GM21723 (cell line): ENCODE measurements at regions not wholly inside any gene's neighbourhood (a gene's known extent, or its start where the extent isn't known, plus 50 kb on each side); places are given as distances from the start of the nearest gene placed in this dataset.
"Not testable (repeated sequence)": the region's sequence is repeated elsewhere in the genome, so short reads cannot be mapped to it uniquely, and the experiment has no call there.

ENCODE experiments used
- ATAC-seq: cut with Tn5 transposase; IDR thresholded peaks from one replicate; pipeline ENCODE4 v1.9.1; 2021; ENCODE audit warnings: mild to moderate bottlenecking, moderate library complexity; ENCODE audit not compliant: unreplicated experiment

- ATAC-seq, result no peak
These were observed 142.9 kb downstream of the NOC3L start for GRCh38 chr10:94219829-94220228.

- no peak for ATAC-seq
These were observed 142.0 kb downstream of the NOC3L start for GRCh38 chr10:94220717-94221116.

GRCh38 chr10:94223702-94224370, 138.9 kb downstream of the NOC3L start:
- ATAC-seq, result no peak

- ATAC-seq, result no peak
These were observed 138.1 kb downstream of the NOC3L start for GRCh38 chr10:94224656-94225055.

- ATAC-seq, result no peak
These were observed 137.2 kb downstream of the NOC3L start for GRCh38 chr10:94225589-94225988.

GRCh38 chr10:94230134-94230785, 132.5 kb downstream of the NOC3L start:
- no peak for ATAC-seq

- ATAC-seq, result no peak
These were observed 129.9 kb downstream of the NOC3L start for GRCh38 chr10:94232711-94233383.

- ATAC-seq, result no peak
These were observed 127.3 kb downstream of the NOC3L start for GRCh38 chr10:94235461-94235860.

GRCh38 chr10:94238006-94238617, 124.6 kb downstream of the NOC3L start:
- no peak for ATAC-seq

GRCh38 chr10:94239696-94240095, 123.0 kb downstream of the NOC3L start:
- ATAC-seq, result no peak

- ATAC-seq, result no peak
These were observed 122.2 kb downstream of the NOC3L start for GRCh38 chr10:94240491-94240890.

GRCh38 chr10:94240901-94241300, 121.8 kb downstream of the NOC3L start:
- ATAC-seq, result no peak

GRCh38 chr10:94251098-94251497, 111.6 kb downstream of the NOC3L start:
- no peak for ATAC-seq

GRCh38 chr10:94251568-94251967, 111.2 kb downstream of the NOC3L start:
- no peak for ATAC-seq

- ATAC-seq, result not testable (repeated sequence)
These were observed 105.3 kb downstream of the NOC3L start for GRCh38 chr10:94257407-94257806.

GRCh38 chr10:94260455-94260854, 102.3 kb downstream of the NOC3L start:
- no peak for ATAC-seq

GRCh38 chr10:94264085-94264484, 98.7 kb downstream of the NOC3L start:
- no peak for ATAC-seq

- ATAC-seq, result no peak
These were observed 96.6 kb downstream of the NOC3L start for GRCh38 chr10:94266091-94266490.

- no peak for ATAC-seq
These were observed 94.1 kb downstream of the NOC3L start for GRCh38 chr10:94268652-94269051.

GRCh38 chr10:94274142-94274787, 88.5 kb downstream of the NOC3L start:
- no peak for ATAC-seq

GRCh38 chr10:94276140-94276539, 86.6 kb downstream of the NOC3L start:
- no peak for ATAC-seq
